ENCODE measurements at regions not wholly inside any gene's neighbourhood (a gene's known extent, or its start where the extent isn't known, plus 50 kb on each side); places are given as distances from the start of the nearest gene placed in this dataset.

GRCh38 chr10:20457649-20458048 is 439.5 kb downstream of the NEBL start:
- Histone ChIP-seq H3K4me1 (no peaks in the 10 kb centered on the region), H3K9ac (ENCODE audit: low read depth in 2 of 2, low read length in 2 of 2) (no peak overlapping the region), H3K27me3 (no peaks in the 10 kb centered on the region), H3K36me3 (no peaks in the 10 kb centered on the region), H3K27ac (no peak overlapping the region), H3K4me3 (no peak overlapping the region), H3K9me3 (no peaks in the 10 kb centered on the region)
- no peak for TF ChIP-seq CTCF (IDR thresholded peaks at IDR 0.05)
- intact Hi-C loops (cut with DNase I) = no loop called here
- no peak for DNase-seq

GRCh38 chr10:20455774-20456173 is 441.3 kb downstream of the NEBL start:
- Histone ChIP-seq H3K36me3 (no peaks in the 10 kb centered on the region), H3K27ac (no peak overlapping the region), H3K27me3 (no peaks in the 10 kb centered on the region), H3K9me3 (no peaks in the 10 kb centered on the region), H3K4me1 (no peaks in the 10 kb centered on the region), H3K9ac (ENCODE audit: low read depth in 2 of 2, low read length in 2 of 2) (no peak overlapping the region), H3K4me3 (no peak overlapping the region)
- no peak for DNase-seq
- intact Hi-C loops (cut with DNase I) = no loop called here
- TF ChIP-seq CTCF (IDR thresholded peaks at IDR 0.05) = no peak

GRCh38 chr10:20454331-20454730 is 442.8 kb downstream of the NEBL start:
- Histone ChIP-seq H3K9me3 (no peaks in the 10 kb centered on the region), H3K4me3 (no peak overlapping the region), H3K27ac (no peak overlapping the region), H3K4me1 (no peaks in the 10 kb centered on the region), H3K36me3 (no peaks in the 10 kb centered on the region), H3K27me3 (no peaks in the 10 kb centered on the region), H3K9ac (ENCODE audit: low read depth in 2 of 2, low read length in 2 of 2) (no peak overlapping the region)
- TF ChIP-seq CTCF (IDR thresholded peaks at IDR 0.05) = no peak
- DNase-seq = no peak
- intact Hi-C loops (cut with DNase I) = no loop called here

GRCh38 chr10:20446561-20447193 is 450.4 kb downstream of the NEBL start:
- Histone ChIP-seq H3K9ac (ENCODE audit: low read depth in 2 of 2, low read length in 2 of 2) (no peak overlapping the region), H3K4me1 (no peaks in the 10 kb centered on the region), H3K27me3 (no peaks in the 10 kb centered on the region), H3K36me3 (no peaks in the 10 kb centered on the region), H3K9me3 (no peaks in the 10 kb centered on the region), H3K4me3 (no peak overlapping the region), H3K27ac (no peak overlapping the region)
- TF ChIP-seq CTCF (IDR thresholded peaks at IDR 0.05) = no peak
- no peak for DNase-seq
- intact Hi-C loops (cut with DNase I) = no loop called here

- intact Hi-C loops (cut with DNase I) = no loop called here
- Histone ChIP-seq H3K27me3 (no peaks in the 10 kb centered on the region), H3K27ac (no peak overlapping the region), H3K9ac (ENCODE audit: low read depth in 2 of 2, low read length in 2 of 2) (no peak overlapping the region), H3K36me3 (no peaks in the 10 kb centered on the region), H3K4me1 (no peaks in the 10 kb centered on the region), H3K4me3 (no peak overlapping the region), H3K9me3 (no peaks in the 10 kb centered on the region)
- TF ChIP-seq CTCF (IDR thresholded peaks at IDR 0.05) = no peak
- DNase-seq = no peak
These were observed 454.0 kb downstream of the NEBL start for GRCh38 chr10:20443094-20443493.
